ENCODE measurements at regions not wholly inside any gene's neighbourhood (a gene's known extent, or its start where the extent isn't known, plus 50 kb on each side); places are given as distances from the start of the nearest gene placed in this dataset.

GRCh38 chr1:181251001-181251712 lies 162.7 kb downstream of the IER5 start:
- no peak overlapping the region for H3K27ac ChIP-seq (ENCODE audit: insufficient read depth, low read length)
- H3K36me3 ChIP-seq (ENCODE audit: control insufficient read depth, insufficient read depth, low read length), result no peaks in the 10 kb centered on the region
- CTCF ChIA-PET, result no interaction called here
- H3K4me3 ChIP-seq (ENCODE audit: insufficient read depth, low read depth, low read length), result no peak overlapping the region
- H3K4ac ChIP-seq (ENCODE audit: low read depth, low read length), result no peak overlapping the region
- H3K27me3 ChIP-seq (ENCODE audit: control insufficient read depth, insufficient read depth, low read length), result no peaks in the 10 kb centered on the region
- no peak overlapping the region for H3K23ac ChIP-seq (ENCODE audit: low read depth, low read length)
- H2AK9ac ChIP-seq (replicated peaks; ENCODE audit: low read depth, low read length, poor library complexity), result no peak overlapping the region
- H3K79me1 ChIP-seq (ENCODE audit: low read depth in 1 of 2, low read length in 2 of 2), result no peaks in the 10 kb centered on the region
- ATAC-seq (ENCODE audit: low read depth) (no peak), DNase-seq (peak; percentile 57)
- 80% methylated on average over 2 of the region's 5 CpGs; no CpG with 5 or more reads in 1 of the 2 experiments for WGBS, 2 experiments (ENCODE audit: extremely low coverage in 2 of 2, insufficient read length in 1 of 2)
- no peaks in the 10 kb centered on the region for H4K20me1 ChIP-seq (ENCODE audit: insufficient read depth, low read length)
- H2BK120ac ChIP-seq (ENCODE audit: low read depth, low read length), result no peak overlapping the region
- no peak overlapping the region for H3K9ac ChIP-seq (ENCODE audit: low read depth, low read length)
- dilution Hi-C loops (cut with HindIII; ENCODE audit: low sequenced_read_pairs, unreplicated experiment) (no loop called here), in situ Hi-C loops (cut with MboI; ENCODE audit: low sequenced_read_pairs) (no loop called here), intact Hi-C loops (cut with micrococcal nuclease) (no loop called here)
- H2AFZ ChIP-seq (replicated peaks; ENCODE audit: low read length, poor library complexity), result no peak overlapping the region
- H3K18ac ChIP-seq (ENCODE audit: low read depth, low read length), result no peak overlapping the region
- H4K91ac ChIP-seq (ENCODE audit: insufficient read depth, low read depth, low read length), result no peak overlapping the region
- no peaks in the 10 kb centered on the region for H3K4me1 ChIP-seq (ENCODE audit: control insufficient read depth, insufficient read depth, low read length)
- H3K56ac ChIP-seq (ENCODE audit: extremely low read depth, insufficient read depth, low read length), result no peak overlapping the region
- H4K5ac ChIP-seq (ENCODE audit: low read depth, low read length), result no peak overlapping the region
- no peak overlapping the region for H2AK5ac ChIP-seq (ENCODE audit: low read depth, low read length)
- no peak overlapping the region for H2BK5ac ChIP-seq (ENCODE audit: low read depth, low read length, poor library complexity, severe bottlenecking)
- H3K9me3 ChIP-seq (ENCODE audit: control insufficient read depth, insufficient read depth, low read length), result no peaks in the 10 kb centered on the region
- H4K8ac ChIP-seq (ENCODE audit: low read depth in 2 of 2, low read length in 2 of 2), result no peak overlapping the region
- H3K14ac ChIP-seq (replicated peaks; ENCODE audit: low read depth, low read length), result no peak overlapping the region
- H2BK15ac ChIP-seq (ENCODE audit: low read depth, low read length), result no peak overlapping the region
- no TSS peak for BruUV-seq (replicated peaks)
- no peak overlapping the region for H2BK20ac ChIP-seq (ENCODE audit: low read depth, low read length)
- POLR2A ChIA-PET (ENCODE audit: unreplicated experiment), result no interaction called here
- H3K9me1 ChIP-seq (ENCODE audit: insufficient read depth, low read length), result no peaks in the 10 kb centered on the region
- no peak for TF ChIP-seq SMC3 (IDR thresholded peaks at IDR 0.05; ENCODE audit: low read depth, low read length)
- no peak for TF ChIP-seq NFE2L2 (IDR thresholded peaks at IDR 0.05; ENCODE audit: low read depth, low read length)
- no peak for TF ChIP-seq CEBPB (IDR thresholded peaks at IDR 0.05; ENCODE audit: low read depth, low read length)
- no peak for TF ChIP-seq USF2 (IDR thresholded peaks at IDR 0.05; ENCODE audit: low read depth, low read length)
- no peak for TF ChIP-seq MAFK (IDR thresholded peaks at IDR 0.05; ENCODE audit: low read depth, low read length)
- no peak for TF ChIP-seq ELK1 (IDR thresholded peaks at IDR 0.05; ENCODE audit: borderline replicate concordance, low read depth, low read length)
- no peak for TF ChIP-seq MAZ (IDR thresholded peaks at IDR 0.05; ENCODE audit: borderline replicate concordance, low read depth, low read length)
- TF ChIP-seq CTCF (conservative IDR thresholded peaks at IDR 0.05; ENCODE audit: low read depth, low read length), result no peak
- no peak overlapping the region for H3K4me2 ChIP-seq (ENCODE audit: low read depth, low read length)

All from IMR-90 (cell line).